GM18951 (cell line): ENCODE measurements at regions not wholly inside any gene's neighbourhood (a gene's known extent, or its start where the extent isn't known, plus 50 kb on each side); places are given as distances from the start of the nearest gene placed in this dataset.

Experiments used
- POLR2A ChIP-seq: IDR thresholded peaks from 4 replicates; pipeline ENCODE4 v1.6.1; 2011; ENCODE audit warnings: mild to moderate bottlenecking; ENCODE audit not compliant: insufficient read length, insufficient read depth; ENCODE audit errors: extremely low read depth
- in situ Hi-C: fragments of 300-500 bp; cut with MboI; formaldehyde crosslinking; loops from one replicate; pipeline ENCODE4 v1.12.0; 2022; ENCODE audit warnings: low sequenced_read_pairs, mixed read lengths, inconsistent platforms; ENCODE audit not compliant: unreplicated experiment

DNA sequence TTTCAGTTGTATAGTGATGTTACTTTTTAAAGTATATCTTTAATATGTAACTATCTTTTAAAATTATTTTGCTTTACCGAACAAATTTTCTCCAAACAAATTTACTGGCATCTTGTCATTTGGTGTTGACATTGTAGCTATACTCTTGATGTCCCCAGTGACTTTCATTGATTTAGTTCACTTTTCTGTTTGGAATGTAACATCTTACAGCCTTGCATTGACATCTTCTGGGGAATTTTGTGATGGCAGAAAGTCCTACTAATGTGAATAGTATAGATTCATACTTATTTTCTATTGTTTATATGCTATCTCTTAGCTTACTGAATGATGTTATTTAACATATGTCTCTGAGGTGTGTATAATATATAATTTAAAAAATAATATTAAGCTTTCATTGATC is 800.9 kb upstream of the ATXN8OS start:
- in situ Hi-C loops: no loop called here
- TF ChIP-seq POLR2A: no peak

GRCh38 chr13:69300131-69300530 is 807.5 kb upstream of the ATXN8OS start:
- in situ Hi-C loops: no loop called here
- TF ChIP-seq POLR2A: no peak

- in situ Hi-C loops: no loop called here
- no peak for TF ChIP-seq POLR2A
These were observed 811.5 kb upstream of the ATXN8OS start for GRCh38 chr13:69296130-69296529.

GRCh38 chr13:69292789-69293425 is 814.7 kb upstream of the ATXN8OS start:
- in situ Hi-C loops: no loop called here
- no peak for TF ChIP-seq POLR2A

DNA sequence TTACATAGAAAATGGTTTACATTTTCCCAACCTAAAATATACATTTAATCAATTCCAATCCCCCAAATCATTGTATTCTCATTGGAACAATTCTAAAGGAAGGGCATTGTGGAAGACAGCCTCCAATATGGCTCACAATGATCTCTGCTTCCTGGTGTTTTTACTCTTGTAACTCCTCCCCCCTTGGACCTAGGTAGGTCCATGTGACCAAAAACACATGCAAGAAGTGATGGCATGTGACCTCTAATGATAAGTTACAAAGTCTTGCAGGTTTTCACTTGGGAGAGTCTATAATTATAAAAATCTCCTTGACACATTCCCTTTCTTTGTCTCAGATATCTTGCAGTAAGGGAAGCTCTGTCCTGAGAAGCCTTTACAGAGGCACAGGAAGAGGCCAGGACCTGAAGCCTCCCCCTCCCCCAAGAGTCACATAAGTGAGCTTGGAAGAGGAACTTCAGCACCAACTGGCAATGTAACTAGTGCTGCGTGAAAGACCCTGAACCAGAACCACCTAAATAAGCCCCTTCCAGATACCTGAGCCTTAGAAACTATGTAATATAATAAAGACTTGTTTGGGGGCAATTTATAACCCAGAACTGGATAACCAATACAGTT is 816.2 kb upstream of the ATXN8OS start:
- TF ChIP-seq POLR2A: no peak
- in situ Hi-C loops: no loop called here

DNA sequence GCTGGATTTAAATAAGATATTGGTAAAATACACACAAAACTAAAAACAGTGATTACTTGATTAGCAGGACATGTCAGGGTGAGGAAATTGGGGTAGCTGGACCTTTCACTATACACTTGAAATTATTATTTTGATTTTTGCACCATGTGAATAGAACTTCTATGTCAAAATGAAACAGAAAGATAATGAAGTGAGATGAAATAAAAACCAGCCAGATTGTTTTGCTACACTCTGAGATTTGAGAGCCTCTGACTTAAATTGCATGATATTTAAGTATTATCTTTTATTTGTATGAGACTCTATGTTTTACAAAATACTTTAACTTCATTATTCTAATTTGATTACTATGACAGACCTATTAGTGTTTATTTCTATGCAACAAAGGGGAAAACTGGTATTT is 819.6 kb upstream of the ATXN8OS start:
- in situ Hi-C loops: no loop called here
- TF ChIP-seq POLR2A: no peak

GRCh38 chr13:69287050-69287698 is 820.5 kb upstream of the ATXN8OS start:
- in situ Hi-C loops: no loop called here
- no peak for TF ChIP-seq POLR2A

GRCh38 chr13:69283837-69284236 is 823.8 kb upstream of the ATXN8OS start:
- in situ Hi-C loops: no loop called here

DNA sequence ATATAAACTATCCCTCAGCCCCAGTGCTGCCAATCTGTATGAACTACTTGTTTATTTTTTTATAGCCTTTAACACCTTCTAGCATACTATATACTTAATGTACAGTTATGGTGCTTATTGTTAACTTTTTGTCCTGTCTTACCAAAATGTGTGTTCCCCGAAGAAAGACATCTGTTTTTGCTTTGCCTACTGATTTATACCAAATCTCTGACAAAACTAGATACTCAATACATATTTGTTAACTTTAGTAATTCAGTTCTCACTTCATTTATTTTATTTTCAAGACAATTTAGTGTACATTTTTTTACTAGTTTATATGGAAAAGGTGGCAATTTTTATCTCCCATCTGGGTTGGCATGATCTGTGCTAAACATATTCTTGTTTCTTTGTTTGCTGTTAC is 824.3 kb upstream of the ATXN8OS start:
- no peak for TF ChIP-seq POLR2A
- in situ Hi-C loops: no loop called here

More at GRCh38 chr13:69283837-69284236, 823.8 kb upstream of the ATXN8OS start:
- TF ChIP-seq POLR2A: no peak

DNA sequence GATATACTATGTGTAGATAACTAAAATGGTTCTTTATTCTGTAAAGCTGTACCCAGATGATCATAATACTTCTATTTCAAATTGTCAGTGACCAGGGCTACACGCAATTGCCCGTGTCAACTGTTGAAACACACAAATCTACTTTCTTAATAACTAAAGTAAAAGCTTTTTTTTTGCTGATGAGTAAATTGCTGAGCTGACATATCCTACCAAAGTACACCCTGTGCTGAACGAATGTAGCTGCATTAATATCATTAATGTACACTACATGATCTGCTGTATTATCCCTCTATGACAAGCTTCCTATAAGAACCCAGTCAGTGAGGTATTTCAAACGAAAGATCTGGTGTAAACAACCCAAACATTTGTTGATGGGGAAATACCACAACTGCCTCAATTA is 827.2 kb upstream of the ATXN8OS start:
- no peak for TF ChIP-seq POLR2A
- in situ Hi-C loops: no loop called here

- in situ Hi-C loops: no loop called here
- TF ChIP-seq POLR2A: no peak
These were observed 828.4 kb upstream of the ATXN8OS start for GRCh38 chr13:69279213-69279612.

- no peak for TF ChIP-seq POLR2A
- in situ Hi-C loops: no loop called here
These were observed 833.4 kb upstream of the ATXN8OS start for GRCh38 chr13:69274231-69274630.

DNA sequence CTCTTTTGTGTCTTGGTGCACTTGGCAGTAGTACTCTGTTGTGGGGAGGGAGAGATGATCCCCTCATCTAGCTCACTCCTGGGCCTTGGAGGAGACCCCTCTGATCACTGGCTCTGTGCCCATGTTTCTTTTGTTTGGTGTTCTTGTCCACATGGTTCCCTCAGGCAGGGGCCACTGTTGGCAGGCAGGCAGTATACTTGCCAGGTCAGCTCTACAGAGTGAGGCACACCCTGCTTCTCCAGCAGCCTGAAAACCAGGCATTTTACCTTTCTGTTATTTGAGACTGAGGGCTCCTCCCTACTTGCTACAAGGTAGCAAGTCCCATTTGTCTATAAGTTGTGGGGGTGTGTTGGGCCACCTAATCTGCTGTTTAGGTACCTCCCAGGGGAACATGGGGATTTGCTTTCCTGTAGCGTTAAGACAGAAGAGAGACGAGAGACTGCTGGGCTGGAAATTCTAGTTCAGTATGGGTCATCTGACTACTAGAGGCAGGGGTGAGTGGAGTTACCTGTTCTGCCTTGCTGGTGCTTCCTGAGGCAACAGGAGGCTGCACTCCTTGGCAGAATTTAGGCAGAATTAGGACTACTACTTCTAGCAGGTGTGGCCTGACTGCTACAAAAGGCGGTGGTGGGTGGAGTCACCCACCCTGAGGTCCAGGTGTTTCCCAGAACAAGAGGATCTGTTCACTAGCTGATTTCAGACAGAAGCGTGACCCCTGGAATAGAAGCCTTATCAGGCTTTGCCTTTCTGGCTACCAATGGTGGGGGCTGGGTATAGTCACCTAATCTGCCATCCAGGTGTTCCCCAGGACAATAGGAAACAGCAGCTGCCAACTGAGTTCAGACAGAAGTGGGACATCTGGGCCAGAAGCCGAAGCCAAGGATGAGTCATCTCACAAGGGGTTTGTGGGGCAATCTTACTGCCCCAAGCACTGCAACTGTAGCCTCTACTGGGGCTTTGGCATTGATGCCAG is 843.0 kb upstream of the ATXN8OS start:
- no peak for TF ChIP-seq POLR2A
- in situ Hi-C loops: no loop called here
